ENCODE measurements at regions not wholly inside any gene's neighbourhood (a gene's known extent, or its start where the extent isn't known, plus 50 kb on each side); places are given as distances from the start of the nearest gene placed in this dataset.

DNA sequence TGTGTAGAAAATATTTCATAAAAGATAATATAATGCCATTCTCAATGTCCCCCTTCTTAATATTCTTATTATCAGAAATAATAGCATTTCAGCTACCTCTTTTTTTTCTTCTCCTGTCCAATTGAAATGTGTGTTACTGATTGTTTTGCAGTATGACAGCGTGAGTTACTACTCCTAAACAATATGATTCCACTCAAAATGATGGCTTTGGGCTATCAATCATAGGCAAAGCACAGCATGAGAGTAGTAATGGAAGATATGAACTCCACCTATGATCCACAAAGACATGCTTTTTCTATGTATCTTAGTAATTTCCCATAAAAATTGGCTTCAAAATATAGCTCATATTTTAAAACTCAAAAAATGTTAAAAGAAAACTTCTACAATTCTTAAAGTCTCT is 867.3 kb upstream of the NUDT12 start:
- TF ChIP-seq, protein P1, sequence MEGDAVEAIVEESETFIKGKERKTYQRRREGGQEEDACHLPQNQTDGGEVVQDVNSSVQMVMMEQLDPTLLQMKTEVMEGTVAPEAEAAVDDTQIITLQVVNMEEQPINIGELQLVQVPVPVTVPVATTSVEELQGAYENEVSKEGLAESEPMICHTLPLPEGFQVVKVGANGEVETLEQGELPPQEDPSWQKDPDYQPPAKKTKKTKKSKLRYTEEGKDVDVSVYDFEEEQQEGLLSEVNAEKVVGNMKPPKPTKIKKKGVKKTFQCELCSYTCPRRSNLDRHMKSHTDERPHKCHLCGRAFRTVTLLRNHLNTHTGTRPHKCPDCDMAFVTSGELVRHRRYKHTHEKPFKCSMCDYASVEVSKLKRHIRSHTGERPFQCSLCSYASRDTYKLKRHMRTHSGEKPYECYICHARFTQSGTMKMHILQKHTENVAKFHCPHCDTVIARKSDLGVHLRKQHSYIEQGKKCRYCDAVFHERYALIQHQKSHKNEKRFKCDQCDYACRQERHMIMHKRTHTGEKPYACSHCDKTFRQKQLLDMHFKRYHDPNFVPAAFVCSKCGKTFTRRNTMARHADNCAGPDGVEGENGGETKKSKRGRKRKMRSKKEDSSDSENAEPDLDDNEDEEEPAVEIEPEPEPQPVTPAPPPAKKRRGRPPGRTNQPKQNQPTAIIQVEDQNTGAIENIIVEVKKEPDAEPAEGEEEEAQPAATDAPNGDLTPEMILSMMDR (IDR thresholded peaks at IDR 0.05; ENCODE audit: extremely low read depth in 1 of 2, insufficient read depth in 1 of 2, low read depth in 1 of 2, low read length in 2 of 2), result no peak
- TF ChIP-seq FOS (IDR thresholded peaks at IDR 0.05; ENCODE audit: borderline replicate concordance, insufficient read depth, low read length) (no peak), POLR2A (IDR thresholded peaks at IDR 0.05; ENCODE audit: low read depth, low read length) (no peak), EZH2 (IDR thresholded peaks at IDR 0.05; ENCODE audit: borderline replicate concordance, low read depth, low read length, severe bottlenecking) (no peak), MAX (IDR thresholded peaks at IDR 0.05; ENCODE audit: insufficient read depth, insufficient read length) (no peak), MYC (IDR thresholded peaks at IDR 0.05; ENCODE audit: low read depth, low read length) (no peak), JUN (IDR thresholded peaks at IDR 0.05; ENCODE audit: borderline replicate concordance, insufficient read depth, insufficient read length, low read depth) (no peak), GATA2 (IDR thresholded peaks at IDR 0.05; ENCODE audit: insufficient read depth, insufficient read length, low read depth, low read length) (no peak)

All from endothelial cell of umbilical vein (primary cell).